HG03442 (cell line): ENCODE measurements at regions not wholly inside any gene's neighbourhood (a gene's known extent, or its start where the extent isn't known, plus 50 kb on each side); places are given as distances from the start of the nearest gene placed in this dataset.

Source experiments
- ATAC-seq: cut with Tn5 transposase; IDR thresholded peaks from one replicate; pipeline ENCODE4 v1.9.1; 2021; ENCODE audit warnings: mild to moderate bottlenecking, moderate library complexity; ENCODE audit not compliant: unreplicated experiment

DNA sequence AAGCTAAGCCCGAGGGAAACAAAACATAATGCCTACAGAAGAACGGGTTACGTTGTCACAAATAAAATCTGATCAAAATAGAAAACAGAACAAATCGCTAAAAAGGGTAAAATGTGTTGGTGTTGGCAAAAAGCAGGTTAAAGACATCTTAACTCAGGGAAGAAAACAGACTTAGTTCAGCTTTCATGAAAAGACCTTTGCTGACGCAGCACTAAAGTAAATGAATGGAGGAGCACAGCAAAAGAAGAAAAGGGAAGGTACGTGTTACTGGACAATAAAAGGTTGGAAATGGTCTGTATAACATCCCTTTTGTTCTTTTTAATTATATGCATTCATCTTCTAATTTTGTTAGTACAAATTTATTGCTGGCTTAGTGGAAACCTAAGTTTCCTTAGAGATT, 117.4 kb upstream of the DSEL start:
- ATAC-seq: no peak

DNA sequence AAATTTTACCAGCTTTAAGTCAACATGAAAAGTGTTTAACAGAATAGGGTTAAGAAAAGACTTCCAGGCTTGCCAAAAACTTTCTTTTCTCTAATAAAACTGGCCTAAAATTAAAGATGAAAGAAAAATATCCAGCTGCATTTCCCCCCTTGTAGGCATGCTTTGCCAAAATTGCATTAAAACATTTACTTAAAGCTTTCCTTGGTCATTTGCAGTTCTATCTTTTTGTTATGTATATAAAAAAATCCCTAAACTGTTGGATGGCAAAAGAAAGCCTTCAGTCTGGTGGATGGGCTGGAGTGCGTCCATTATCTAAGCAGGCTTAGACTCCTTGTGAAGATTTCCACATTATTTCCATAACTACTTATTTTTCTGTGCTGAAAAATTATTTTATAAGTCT, 105.4 kb upstream of the DSEL start:
- ATAC-seq: no peak

DNA sequence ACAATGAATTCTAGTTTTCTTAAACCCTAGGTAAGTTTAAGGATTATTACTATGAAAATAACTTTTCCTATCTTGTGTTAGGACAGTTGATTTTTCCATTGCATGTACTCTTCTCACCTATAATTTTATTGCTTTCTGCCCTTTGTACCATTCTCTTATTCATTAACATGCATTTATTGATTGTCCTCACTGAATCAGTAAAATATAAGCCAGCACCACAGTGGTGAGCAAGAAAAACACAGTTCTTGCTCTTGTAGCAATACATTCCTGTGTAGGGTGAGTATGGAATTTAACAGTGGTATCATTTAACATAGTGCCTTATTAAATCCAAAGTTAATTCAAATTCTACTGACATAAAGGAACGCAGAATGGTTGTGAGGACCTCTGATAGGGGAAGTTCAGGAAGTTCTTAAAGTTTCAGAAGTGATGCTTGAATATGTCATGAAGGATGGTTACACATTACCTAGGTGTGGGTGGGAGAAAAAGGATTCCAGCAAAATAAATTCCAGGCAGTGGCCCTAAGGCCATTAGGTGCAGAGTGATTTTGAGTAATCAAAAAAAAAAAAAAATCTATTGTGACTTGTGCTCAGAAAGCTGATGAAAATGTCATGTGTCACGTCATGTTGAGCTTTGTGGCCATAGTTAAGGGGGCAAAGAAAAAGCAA, 104.7 kb upstream of the DSEL start:
- ATAC-seq: no peak

DNA sequence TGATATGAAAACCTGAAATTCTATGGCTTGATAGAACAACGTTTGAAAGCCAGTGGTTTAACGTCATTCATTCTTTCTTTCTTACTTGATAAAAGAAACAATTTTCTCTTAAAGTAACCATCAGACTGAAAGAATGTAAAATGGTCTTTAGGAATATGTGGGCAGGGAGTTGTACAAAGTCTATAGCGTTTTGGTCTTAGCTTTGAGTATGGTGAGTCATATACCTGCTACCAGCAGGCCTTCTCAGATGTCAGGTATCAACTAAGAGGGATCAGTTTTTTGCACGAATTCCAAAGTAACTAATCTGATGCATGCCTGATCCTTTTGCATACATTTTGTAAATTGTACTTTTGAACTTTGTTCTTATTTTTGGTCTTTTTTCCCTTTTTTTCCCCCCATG, 101.5 kb upstream of the DSEL start:
- no peak for ATAC-seq

DNA sequence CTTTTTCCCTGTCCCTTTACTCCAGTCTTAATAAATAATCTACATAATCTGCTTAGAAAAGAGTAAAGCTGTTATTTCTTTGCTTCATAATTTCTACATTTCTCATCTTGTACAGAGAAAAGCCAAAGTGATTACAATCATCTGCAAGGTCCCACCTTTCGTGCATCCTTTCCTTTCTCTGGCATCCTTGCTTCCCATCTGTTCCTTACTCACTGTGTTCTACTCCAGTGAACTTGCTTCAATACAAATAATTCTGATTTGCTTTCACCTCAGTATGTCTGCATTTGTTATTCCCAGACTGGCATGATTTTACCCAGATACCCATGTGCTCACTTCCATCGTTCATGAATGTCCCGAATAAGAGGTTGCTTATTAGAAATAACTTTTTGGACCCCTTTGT, 99.4 kb upstream of the DSEL start:
- ATAC-seq: no peak

DNA sequence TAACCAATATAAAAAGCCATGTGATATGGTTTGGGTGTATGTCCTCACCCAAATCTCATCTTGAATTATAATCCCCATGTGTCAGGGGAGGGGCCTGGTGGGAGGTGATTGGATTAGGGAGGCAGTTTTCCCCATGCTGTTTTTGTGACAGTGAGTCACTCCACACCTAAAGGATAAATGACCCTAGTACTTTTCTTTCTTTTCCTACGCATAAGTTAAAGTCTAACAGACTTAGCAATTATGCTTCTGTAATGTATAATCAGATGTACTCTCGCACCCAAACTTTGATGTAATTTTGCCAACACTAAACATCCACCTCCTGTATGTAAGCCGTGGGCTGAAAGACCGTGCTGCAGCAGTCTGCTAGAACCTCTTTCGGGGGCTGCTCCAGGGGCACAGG, 97.2 kb upstream of the DSEL start:
- no peak for ATAC-seq

DNA sequence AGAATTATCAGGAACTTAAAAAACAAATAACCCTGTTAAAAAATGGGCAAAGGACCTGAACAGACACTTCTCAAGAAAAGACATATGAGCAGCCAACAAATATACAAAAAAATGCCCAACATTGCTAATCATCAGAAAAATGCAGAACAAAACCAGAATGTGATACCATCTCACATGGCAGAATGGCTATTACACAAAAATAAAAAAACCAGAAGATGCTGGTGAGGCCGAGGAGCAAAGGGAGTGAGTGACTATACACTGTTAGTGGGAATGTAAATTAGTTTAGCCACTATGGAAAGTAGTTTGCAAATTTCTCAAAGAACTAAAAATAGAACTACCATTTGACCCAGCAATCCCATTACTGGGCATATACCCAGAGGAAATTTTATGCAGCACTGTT, 95.8 kb upstream of the DSEL start:
- ATAC-seq: no peak

DNA sequence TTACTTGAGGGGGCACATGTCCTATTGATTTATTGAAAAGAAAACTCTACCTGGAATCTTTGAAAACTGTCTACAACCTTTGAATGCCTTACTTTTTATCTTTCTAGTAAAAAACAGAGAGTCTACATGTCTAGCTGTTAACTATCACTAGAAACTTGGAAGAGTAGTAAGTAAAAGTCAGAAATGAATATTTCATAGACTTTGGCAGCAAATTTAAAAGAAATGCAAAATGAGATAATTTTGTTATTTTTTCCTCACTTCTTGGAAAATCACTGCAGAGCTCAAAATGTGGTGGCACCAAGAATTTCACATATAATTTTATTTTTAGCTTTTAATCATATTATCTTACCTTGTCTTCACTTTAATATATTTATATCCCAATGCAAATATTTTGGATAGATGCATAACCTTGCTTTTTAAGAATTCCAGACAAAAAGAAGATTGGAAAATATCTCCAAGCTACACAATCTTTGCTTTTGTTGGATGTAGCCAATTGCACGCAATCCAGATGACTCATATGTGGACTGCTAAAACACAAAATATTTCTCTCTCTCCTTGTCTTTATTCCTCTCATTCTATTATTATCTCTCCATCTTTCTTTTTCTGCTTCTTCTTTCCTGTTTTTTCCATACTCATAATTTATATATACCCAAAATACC, 92.2 kb upstream of the DSEL start:
- ATAC-seq: no peak

DNA sequence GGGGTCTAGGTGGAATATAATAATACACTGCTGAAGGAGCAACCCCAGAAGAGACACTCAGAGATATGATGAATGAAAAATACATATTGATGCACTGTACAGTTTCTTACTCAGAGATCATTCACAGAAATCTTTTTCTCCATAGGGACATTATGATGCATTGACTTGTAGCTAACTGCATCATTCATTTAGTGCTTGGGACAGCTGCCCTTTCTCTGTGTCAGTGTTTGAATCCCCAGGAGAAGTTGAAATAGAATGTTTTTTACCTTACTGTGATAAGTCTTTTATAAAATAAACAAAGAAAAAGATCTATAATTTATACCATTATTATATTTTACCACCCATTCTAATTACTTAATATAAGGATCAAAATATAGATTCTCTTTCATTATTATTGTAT, 91.7 kb upstream of the DSEL start:
- ATAC-seq: no peak

DNA sequence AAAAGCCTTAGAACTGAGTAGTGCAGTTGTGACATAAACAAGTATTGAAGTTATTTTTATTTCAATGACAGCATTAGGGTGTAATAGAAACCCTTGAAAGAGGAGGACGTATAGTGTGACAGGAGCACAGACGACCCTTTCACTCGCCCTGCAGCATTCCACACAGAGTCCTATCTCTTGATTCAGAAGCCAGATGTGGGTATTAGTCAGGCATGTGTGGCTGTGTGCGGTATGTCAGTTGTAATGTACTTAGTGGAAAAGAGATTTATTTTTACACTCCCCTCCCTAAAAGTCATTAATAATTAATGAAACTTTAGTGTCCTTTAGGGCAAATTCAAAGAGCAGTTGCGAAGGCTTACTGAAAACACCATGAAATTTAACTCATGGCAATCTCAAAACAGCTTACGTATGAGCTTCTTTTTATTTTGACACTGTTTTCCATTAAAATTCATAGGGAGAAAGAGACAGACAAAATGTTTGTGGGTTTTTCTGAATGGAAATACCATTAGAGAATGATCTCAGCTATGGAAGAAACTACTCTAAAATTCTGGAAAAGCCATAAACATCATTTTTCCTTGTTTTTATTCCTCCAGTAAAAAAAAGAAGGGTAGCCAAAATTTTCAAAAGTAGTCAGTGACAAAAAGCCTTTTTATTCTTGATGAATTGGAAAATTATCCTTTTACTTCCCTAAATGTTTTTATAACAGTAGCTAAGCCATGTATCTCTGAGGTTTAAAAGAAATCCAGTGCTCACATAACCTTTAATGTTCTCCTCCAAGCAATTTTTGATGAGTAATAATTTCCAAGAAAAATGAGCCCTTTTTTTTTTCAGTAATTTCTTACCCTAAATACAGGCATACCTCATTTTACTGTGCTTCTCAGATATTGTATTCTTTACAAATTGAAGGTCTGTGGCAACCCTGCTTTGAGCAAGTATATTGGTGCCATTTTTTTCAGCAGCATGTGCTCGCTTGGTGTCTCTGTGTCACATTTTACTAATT, 84.0 kb upstream of the DSEL start:
- no peak for ATAC-seq

DNA sequence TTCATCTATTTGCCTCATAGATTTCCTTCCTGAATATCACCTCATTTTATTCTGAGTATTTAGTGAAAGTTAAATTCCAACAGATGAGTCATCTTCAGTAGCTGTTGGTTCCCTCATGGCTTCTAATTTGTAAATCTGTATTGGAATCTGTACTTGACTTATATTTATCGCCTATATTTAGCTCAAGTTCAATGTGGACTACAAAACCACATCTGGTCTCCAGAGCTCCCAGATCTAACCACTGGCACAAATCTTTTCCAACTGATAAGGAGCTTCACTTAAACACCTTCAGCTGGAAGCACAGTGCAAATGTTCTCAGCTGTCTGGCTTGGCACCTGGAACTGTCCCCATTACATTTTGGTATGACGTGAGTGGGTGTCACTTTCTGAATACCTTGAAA, 82.8 kb upstream of the DSEL start:
- no peak for ATAC-seq

DNA sequence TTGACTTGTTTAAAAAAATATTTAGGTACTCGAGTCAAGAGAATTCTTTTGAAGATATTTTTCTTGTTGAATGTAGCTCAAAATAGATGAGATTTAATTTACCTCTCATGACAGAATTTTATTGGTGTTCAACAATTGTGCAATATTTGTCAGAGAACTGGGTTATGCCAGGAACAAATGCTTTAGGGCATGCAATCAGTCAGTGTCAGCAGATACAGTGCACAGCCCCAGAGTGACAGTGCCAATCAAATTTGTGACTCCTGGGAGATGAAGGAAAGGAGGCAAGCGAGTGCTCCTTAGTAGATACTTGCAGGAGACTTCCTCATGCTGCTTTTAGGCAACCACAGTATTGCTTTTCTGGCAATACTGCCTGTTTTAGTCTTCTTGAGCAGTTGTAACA, 81.2 kb upstream of the DSEL start:
- no peak for ATAC-seq

DNA sequence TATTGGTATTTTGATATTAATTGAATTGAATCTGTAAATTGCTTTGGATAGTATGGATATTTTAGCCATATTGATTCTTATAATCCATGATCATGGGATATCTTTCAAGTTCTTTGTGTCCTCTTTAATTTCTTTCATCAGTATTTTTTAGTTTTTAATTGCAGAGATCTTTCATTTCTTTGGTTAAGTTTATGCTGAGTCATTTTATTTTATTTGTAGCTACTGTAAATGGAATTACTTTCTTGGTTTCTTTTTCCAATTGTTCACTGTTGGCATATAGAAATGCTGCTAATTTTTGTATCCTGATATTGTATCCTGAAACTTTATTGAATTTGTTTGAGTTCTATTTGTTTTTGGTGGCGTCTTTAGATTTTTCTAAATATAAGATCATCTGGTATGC, 79.5 kb upstream of the DSEL start:
- ATAC-seq: no peak

DNA sequence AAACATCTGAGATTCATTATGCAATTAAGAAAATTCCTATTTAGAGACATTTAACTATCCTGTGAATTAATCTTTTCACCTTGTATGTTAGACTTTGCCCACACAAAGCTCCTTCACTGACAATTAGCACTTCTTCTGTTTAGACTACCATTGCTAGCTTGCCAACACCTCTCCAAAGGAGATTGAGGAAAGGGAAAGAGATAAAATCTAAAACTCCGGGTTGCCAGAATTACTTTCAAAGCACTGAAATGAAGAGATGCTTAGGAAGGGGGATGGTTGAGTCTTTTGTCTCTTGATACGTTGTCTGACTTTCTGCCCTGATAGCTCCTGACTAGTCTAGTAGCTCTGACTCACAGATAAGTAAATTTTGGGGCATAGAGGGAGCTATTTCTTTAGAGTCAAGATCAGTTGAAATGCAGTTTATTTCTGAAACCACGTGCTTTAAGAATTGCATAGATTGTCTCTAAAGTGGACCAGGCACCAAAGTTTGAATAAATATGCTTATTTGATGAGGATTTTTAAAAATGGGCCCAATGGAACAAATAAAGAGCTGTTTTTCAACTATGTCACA, 74.1 kb upstream of the DSEL start:
- no peak for ATAC-seq

DNA sequence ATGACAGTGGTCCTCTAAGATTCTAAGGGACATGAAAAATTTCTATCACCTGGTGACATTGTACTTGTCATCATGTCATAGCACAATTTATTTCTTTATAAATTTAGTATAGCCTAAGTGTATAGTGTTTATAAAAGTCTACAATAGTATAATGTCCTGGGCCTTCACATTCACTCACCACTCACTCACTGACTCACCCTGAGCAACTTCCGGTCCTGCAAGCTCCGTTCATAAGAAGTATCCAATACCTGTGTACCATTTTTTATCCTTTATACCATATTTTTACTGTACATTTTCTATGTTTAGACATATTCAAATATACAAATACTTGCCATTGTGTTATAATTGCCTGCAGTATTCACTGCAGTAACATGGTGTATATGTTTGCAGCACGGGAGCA, 72.8 kb upstream of the DSEL start:
- no peak for ATAC-seq

DNA sequence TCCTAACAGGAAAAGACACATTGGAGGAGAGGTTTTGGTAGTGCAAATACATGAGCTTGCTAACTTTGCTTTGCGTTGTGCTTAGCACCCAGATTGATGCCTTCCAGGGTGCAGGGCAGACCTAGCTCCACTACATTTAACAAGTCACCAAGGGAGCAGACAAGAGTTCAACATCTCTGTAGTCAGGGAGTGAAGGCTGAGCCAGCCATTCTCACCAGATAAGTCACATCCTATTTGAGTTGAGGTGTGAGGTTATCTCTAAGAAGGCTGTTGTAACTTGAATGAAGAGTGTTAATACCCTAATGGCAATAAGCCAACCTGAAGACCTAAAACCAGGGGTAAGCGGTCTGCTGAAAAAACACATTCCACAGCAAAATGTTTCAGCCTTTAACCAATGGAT, 69.6 kb upstream of the DSEL start:
- no peak for ATAC-seq

DNA sequence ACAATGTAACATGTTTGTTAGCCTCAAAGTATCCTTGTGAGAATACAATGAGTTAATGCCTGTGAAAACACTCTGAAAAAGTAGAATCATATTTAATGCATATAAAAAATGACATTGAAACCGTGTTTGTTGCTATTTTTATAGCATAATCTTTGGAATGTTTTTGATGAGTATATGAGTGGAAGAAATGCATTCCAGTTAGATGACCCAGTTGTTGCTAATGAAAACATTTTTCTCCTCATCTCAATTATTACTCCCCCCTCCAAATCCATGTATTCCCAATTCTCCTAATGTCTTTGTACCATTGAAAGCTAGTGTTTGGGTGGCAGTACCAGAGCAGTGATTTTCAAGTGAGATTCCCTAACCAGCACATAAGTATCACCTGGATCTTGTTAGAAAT, 67.1 kb upstream of the DSEL start:
- no peak for ATAC-seq

DNA sequence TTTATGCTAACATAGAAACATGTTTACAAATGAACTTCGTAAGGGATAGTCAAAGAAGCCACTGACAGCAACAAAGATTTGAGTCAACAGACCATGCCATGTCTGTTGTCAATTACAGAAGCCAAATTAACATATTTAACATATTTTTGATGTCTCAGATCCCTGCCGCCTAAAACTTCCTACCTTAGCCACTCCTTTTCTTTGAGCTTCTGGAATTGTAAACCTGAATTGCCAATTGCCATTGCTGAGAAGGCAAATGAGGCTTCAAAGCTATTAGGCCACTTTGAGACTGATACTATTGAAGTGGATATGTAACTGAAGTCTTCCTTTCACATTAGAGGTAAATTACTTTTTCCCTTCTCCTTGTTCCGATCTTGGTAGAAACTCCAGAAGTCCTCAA, 66.0 kb upstream of the DSEL start:
- no peak for ATAC-seq

DNA sequence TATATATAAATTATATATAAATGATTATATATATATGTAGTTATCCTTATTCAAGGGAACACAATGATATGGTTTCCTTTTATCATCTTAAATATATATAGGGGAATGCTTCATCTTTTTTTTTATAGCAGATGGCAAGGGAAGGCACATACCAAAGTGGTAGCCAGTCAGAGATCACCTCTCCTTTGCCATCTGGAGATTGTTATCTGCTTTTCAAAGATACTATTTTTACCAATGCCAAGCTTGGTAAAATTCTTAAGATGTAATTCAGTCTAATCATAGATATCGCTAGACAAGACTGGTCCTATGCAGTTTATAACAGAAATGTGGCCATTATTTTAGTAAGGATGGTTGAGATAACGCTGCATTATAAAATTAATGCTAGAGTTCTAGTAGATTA, 64.7 kb upstream of the DSEL start:
- ATAC-seq: no peak

DNA sequence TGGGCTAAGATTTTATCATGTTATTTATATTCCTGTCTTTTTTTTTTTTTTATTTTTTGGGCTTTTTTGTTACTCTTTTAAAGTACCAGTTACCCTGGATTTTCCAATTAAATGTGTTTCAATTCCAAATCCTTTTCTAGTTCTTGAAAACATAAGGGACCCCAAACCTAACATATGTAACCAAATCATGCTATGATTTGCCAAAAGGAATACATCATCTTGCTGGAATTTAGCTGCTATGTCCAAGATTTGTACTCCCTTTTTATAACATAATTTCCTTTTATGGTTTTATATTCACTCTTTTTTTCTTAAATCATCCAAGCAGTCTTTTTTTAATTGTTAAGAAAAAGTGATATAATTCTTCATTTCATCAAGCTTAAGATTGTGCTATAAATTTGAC, 60.9 kb upstream of the DSEL start:
- ATAC-seq: no peak

DNA sequence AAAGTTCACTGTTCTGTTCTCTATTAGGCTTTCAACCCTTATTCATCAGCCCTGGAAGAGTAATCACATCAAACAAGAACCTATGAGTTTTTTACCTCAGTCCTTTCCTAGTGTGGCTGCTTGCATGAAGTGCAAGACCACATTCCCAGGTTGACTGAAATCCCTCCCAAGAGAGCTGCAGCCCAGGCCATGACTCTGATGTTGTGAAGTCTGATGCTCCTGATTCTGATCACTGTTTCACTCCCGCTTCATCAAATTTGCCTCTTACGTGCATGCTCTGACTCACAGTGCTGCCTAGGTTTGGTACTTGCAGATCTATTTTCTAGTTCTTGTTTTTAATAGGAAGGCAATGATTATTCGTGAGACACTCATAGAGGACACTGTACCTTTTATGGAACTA, 58.2 kb upstream of the DSEL start:
- no peak for ATAC-seq

DNA sequence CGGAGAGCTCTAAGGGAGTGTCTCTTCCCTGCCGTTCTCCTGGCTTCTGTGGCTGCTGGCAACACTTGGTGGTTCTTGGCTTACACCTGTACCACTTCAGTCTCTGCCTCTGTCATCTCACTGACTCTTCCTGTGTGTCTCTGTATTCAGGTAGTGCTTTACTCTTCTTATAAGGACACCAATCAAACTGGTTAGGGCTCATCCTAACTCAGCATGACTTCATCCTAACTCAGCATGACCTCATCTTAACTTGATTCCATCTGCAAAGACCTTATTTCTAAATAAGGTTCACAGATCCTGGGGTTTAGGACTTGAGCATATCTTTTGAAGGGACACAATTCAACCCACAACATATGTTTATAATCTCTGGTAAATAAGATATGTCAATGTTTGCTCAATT, 51.6 kb upstream of the DSEL start:
- no peak for ATAC-seq
